IPS-NIHi7 (cell line): ENCODE measurements at regions not wholly inside any gene's neighbourhood (a gene's known extent, or its start where the extent isn't known, plus 50 kb on each side); places are given as distances from the start of the nearest gene placed in this dataset.
"Not testable (repeated sequence)": the region's sequence is repeated elsewhere in the genome, so short reads cannot be mapped to it uniquely, and the experiment has no call there.

ENCODE experiments used
- DNase-seq: peaks from one replicate; pipeline ENCODE4 v3.0.0; 2012; ENCODE audit warnings: mixed read lengths; ENCODE audit errors: extremely low spot score

DNA sequence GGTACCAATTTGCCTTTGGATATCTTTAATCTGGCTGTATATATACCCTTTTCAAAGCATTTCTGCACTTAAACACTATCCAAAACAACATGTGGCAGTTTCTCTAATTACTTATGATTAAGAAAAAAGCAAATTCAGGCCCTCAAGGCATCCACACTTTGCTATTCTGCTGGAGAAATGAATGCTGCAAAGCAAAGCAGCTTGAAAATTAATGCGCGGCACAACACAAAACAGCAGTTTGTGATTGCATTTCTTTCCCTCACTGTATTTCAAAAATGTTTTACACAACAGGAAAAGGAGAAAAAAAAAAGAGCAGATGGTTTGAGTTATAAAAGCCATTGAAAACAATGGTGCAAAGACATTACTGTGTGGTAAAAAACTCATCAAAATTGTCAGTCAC lies 738.4 kb upstream of the RAG2 start:
- DNase-seq, result no peak

DNA sequence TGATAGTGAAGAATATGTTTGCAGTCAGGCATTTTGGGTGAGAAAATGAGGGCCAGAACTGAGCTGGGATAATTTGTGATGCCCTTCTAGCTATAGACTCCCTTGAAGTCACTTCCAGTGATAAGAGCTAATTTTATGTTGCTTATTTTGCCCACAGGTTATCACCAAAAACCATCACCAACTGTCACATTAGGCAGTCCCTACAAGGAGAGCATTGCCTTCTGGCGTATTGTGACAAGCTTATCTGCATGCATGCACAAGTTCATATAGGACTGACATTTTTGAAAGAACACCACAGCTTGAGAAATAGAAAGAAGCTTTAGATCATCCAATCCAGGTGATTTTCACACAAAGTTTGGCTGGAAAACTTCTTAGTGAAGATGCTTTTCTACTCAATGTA lies 735.3 kb upstream of the RAG2 start:
- DNase-seq, result no peak

DNA sequence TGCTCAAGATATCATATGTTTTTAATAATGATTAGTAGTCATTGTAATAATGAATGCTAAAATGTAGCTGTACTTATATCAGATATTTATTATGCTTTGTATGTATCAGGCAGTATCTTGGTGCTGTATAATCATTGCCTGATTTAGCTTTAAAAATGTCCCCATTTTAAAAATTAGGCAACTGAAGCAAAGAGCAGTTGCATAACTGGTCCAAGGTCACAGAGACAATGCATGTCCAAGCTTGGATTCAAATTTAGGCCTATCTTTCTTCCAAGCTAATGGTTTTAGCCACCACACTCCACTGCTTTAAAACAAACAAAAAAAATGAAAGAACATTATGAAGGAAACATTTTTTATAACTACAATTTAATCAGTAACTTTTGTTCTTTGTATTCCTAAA lies 725.8 kb upstream of the RAG2 start:
- no peak for DNase-seq

DNA sequence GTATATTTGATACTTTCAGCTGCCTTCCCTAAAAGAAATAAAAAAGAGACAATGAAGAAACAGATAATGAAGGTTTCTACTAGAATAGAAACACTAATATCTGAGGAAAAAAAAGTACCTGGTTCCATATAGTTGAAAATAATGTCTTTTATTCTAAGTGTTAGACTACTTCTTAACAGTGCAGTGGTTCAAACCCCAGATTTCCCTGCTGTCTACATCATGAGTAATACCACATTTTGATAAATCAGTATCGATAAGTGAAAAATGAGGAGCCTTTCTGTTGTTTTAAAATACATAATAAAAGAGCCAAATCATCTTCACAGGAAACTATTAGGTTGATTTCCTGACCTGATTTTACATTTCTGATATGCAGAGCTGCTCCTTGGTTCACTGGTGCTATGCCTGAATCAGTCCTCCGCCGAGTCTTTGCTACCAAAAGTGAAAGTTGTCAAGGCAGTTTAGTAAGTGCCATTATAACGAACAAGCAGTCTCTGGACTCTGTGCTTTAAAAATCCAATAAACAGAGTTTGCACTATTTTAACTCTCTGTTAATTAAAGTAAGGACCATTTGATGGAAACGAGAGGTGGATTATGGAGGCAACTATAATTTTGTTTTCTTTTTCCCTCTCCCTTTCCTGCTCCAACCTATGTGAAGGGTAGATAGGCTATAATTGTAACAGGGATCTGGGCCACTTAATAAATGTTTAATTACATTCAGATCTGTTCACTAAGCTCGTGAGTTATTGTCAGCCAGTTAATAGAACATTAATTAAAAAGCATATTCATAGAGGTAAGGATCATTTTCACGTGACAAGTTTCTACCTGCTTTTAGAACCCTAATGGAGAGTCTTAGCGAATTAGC lies 724.5 kb upstream of the RAG2 start:
- DNase-seq, result no peak

DNA sequence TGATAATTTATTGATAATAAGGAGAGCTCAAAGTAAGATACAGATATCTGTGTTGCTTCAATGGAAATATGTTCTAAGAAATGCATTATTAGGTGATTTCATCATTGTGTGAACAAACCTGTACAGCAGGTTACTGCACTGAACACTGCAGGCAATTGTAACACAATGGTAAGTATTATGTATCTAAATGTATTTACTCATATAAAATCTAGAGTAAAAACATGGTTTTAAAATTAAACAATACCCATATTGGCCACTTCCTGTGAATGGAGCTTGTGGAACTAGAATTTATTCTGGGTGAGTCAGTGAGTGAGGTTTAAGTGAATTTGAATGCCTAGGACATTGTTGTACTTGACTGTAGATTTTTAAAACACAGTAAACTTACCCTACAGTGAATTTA lies 722.9 kb upstream of the RAG2 start:
- DNase-seq, result no peak

DNA sequence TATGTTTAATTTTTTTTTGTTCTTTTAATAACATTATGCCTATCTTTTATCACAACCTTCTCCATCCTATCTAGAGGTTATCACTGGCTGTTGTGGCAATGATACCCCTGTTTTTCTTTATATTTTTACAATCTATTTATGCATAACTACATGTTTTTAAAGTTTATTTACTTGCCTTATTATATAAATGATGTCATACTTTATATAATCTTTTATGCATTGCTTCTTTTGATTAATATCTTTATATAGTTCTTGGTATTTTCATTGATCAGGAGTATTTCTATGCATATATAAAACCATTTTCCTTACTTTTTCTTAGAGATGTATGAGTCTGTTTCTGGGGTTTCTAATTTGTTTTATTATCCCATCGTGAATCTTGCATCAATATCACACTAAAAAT lies 719.8 kb upstream of the RAG2 start:
- no peak for DNase-seq

DNA sequence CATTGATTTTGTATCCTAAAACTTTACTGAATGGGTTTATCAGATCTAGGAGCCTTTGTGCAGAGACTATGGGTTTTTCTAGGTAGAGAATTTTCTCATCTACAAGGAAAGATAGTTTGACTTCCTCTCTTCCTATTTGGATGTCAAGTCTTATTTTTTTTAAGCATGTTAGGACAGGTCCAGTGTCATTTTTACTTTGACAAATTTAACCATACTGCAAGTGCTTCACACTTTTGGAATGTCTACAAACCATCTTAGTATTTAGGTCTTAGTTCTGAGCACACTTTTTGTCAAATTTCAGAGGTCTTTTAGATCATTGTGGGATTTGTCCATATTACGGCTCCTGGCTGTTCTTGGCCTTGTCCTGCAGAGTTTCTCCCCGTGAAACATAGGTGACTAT lies 715.2 kb upstream of the RAG2 start:
- DNase-seq, result no peak

DNA sequence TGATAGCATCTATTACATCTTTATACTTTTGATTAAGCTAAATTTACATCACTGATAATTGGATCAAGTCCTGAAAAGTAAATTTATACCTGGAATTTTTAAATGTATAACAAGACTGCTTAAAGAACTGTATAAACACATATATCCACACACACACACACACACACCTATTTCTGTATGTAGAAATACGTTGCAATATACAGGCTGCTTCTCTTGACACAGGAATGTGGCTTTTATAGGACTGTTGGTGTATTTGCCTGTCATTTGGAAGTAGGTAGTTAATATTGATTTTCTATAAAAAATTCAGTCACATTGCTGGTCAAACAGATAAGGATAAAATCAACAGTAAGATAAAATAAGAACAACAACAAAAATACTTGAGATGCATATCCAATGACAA lies 708.5 kb upstream of the RAG2 start:
- DNase-seq, result no peak

DNA sequence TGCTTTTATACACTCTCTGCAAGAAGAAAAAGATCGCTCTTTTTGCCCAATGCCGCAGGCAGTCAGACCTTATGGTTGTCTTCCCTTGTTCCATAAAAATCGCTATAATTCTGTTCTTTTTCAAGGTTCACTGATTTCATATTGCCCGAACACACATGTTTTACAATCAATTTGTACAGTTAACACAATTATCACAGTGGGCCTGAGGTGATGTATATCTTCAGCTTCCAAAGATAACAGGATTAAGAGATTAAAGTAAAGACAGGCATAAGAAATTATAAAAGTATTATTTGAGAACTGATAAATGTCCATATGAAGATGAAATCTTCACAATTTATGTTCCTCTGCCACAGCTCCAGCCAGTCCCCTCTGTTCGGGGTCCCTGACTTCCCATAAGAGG lies 703.4 kb upstream of the RAG2 start:
- not testable (repeated sequence) for DNase-seq

DNA sequence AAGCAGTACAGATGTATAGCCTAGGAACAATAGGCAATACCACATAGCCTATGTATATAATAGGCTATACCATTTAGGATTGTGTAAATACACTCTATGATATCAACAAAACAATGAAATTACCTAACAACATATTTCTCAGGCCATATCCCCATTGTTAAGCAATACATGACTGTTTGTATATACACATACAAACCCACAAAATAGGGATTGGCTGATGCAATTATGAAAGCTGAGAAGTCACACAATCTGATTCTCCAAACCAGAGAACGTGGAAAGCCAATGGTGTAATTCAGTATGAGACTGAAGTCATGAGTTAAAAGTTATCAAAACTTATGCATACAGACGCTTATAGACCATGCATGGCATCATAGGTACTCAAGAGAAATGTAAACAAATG lies 700.1 kb upstream of the RAG2 start:
- no peak for DNase-seq

DNA sequence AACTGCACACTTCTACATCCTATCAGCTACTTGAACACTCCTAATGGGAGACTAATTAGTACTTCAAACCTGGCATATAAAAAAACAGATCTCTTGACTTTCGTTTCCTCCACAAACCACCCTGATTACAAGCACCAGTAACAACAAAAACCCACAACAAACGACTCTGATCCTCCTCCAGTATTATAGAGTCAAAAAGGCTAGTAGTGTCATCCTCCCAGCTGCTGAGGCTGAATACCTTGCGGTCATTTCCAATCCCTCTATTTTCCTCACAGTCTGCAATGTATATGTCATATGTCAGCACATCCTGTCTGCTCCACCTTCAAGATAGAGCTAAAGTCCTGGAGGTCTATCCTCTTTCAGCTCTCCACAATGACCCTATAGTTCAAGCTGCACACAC lies 688.9 kb upstream of the RAG2 start:
- DNase-seq, result no peak

DNA sequence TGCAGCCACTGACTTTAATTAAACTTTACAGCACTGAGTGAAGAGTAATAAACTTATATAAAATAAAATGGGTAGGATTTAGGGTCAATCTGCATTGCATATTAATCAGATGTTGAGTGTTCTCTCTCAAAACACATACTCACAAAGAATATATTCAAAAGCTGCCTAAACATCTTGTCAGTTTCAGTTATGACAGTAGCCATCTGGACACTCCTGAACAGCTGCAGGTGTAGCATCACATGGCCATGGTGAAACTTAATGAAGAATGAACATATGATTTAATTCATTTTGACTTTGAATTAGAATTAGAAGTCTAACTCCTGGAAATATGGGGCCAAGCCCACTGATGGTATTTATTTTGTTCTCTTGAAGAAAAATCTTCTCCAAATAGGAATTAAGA lies 684.3 kb upstream of the RAG2 start:
- DNase-seq, result no peak

DNA sequence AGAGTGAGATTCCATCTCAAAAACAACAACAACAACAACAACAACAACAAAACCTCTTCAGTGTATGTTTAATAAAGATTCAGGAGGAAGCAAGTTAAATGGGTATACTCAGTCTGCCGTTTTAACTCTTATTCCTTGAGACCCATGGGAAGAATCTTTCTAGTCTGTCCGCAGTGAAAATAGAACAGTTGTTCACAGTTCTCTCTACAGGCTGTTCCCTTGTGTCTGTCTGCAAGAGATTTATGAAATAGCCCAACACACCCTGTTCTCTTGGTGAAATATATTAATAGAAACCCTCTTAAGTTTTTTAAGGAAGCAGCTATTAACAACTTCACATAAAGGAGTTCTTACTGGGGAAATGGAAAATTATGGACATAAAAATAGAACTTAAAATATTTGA lies 682.2 kb upstream of the RAG2 start:
- no peak for DNase-seq

DNA sequence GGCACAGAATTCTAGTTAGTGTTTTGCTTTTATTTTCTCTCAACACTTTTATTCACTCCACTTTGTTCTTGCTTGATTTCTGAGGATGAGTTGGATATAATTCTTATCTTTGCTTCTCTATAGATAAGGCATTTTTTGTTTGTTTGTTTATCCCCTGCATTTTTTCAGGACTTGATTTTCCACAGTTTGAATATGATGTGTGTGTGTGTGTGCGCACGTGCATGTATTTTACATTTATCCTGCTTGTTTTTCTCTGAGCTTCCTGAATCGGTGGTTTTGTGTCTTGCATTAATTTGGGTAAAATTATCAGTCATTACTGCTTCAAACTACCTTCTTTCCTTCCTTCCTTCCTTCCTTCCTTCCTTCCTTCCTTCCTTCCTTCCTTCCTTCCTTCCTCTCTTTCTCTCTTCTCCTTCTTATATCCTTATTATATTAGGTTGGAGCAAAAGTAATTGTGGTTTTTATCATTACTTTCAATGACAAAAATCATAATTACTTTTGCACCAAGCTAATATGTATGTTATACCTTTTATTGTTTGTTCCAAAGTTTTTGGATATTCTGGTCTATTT lies 679.9 kb upstream of the RAG2 start:
- no peak for DNase-seq

DNA sequence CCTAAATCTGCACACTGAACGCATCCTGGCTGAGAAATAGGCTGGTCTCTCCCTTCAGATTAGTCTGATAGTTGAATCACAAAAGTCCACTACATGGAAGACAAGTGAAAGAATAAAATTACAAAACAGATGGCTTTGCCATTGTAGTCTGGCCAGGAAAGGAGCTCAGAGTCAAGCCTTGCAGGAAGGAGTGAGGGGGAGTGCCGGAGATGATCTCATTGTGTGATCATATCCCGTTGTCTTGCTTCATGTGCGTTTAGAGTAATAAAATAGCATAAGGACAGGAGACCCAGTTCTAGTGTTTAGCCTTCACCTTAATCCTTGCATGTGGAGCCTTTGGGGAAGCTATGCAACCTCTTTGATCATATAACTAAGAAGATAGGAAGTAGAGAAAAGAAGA lies 666.7 kb upstream of the RAG2 start:
- DNase-seq, result no peak

DNA sequence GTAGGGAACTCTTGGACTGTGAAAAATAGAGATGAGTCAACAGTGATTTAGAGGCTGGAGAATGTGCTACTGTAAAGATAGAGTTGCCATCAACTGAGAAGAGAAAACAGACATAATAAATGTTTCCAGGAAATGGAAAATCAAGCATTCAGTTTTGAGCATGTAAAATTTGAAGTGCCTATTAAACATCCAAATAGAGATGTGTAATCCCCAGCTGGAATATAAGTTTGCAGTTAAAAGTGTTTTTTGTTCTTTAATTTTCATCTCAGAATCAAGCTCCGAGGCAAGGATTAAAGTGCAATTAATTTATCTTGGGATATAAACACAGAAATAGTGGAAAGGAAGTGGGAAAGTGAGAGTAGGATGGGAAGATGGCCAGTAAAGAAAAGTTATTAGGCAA lies 666.0 kb upstream of the RAG2 start:
- no peak for DNase-seq

DNA sequence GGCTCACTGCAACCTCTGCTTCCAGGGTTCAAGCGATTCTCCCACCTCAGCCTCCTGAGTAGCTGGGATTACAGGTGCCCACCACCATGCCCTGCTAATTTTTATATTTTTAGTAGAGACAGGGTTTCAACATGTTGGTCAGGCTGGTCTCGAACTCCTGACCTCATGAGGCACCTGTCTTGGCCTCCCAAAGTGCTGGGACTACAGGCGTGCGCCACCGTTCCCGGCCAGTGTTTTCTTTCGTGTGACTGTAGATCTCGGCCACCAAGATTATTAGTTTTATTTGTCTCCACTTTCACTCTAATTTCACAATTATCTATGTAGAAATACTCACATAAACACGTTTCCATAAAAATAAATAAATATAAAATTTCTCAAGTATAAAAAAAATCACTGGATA lies 665.4 kb upstream of the RAG2 start:
- DNase-seq, result not testable (repeated sequence)

DNA sequence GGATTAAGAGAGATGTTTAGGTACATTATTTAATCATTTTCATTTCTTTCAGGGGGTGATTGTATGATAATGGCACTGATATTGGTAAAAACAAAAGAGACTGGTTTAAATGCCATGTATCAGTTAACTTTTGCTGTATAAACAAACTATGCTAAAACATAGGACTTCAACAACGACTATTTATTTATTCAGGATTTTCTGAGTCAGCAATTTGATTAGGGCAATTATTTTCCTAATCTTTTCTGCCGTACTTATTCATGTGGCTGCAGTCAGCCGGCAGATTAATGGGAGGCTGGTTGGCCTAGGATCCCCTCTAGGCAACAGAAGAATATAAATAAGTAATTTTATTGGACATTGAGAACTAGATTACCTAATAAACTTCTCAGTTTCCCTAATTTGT lies 661.7 kb upstream of the RAG2 start:
- DNase-seq, result no peak

DNA sequence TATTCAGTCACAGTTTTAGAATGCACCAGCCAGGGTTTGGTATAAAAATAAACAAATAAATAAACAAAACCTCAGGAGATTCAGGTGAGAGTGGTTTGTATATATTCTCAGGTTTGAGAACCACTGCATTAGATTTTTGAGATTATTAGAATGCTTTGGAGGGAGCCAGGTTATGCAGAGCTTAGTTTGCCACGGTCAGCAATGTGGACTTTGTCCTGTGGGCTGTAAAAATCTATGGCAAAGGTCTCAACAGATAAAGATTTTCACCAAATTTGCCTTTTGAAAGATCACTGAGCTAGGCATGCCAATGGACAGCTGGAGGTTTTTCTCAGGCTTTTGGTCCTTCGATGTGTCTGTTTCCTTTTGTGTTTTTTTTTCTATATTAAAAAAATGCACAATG lies 650.1 kb upstream of the RAG2 start:
- DNase-seq, result no peak

DNA sequence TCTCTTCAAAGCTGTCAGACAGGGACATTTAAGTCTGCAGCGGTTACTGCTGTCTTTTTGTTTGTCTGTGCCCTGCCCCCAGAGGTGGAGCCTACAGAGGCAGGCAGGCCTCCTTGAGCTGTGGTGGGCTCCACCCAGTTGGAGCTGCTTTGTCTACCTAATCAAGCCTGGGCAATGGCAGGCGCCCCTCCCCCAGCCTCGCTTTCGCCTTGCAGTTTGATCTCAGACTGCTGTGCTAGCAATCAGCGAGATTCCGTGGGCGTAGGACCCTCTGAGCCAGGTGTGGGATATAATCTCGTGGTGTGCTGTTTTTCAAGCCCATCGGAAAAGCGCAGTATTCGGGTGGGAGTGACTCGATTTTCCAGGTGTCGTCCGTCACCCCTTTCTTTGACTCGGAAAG lies 648.1 kb upstream of the RAG2 start:
- not testable (repeated sequence) for DNase-seq

DNA sequence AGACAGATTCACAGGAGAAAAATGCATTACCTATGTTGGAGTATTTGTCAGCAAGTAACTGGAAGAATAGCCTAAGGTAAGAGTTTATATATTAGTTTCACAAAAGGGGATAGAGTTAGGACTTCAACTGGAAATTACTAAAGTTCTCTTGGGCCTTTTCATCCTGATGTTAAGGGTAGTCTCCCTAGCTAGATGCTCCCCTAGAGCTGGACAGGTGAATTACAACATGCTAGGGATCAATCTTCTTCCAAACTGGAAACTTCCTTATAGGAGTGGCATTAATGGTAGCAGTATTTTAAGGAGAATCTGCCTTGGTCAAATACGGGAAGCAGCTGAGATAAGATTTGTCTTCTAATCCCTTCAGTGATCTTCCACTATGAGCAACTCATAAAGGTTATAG lies 632.8 kb upstream of the RAG2 start:
- DNase-seq, result no peak

DNA sequence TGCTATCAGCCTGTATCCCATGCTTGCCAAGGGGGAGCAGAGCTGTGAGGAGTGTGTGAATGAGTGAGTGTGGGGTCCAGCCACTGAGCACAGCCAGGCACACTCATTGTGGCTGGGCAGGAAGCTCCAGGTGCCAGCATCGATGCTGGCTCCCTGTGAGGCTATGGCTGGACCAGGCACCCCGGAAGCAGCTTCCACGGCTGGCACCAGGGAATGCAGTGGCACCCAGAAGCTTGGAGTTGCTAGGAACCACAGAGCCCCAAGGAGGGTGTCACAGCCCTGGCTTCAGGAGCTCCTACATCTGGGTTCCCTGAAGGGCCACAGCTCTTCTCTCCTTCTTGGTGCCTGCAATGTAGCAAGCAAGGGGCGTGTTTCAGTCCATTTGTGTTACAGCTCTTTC lies 625.9 kb upstream of the RAG2 start:
- DNase-seq, result no peak

DNA sequence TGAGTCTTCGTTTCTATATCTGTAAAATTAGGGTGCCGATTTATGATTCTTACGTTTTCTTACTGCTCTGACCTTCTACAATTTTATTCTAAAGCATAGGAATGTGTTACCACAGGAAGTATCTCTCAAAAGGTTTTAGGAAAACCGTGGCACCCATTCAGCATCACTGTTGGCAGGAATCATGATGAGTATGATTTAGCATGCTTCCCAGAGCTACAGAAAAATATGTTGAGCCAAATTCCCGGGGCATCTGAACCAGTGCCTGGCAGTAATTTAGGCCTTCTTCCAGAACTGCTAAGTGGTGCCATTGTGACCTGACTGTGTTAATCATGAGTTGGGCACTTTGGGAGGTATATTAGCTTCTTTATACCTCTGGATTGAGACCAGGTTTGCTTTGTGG lies 605.0 kb upstream of the RAG2 start:
- DNase-seq, result no peak

DNA sequence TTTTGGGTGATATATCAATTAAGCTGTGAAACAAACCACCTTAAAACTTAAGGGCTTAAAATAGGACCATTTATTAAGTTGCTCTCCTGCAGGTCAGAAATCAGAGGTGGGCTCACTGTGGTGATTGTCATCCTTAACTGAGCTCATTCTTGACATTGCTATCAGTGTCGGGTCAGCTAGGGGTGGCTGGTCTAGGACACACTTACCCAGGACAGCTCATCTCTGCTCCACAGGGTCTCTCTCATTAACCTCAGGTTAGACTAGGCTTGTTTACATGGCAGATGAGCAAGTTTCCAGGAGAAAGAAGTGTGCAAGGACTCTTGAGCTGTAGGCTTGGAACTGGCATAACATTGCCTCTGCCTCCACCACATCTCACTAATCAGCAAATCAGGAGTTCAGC lies 601.0 kb upstream of the RAG2 start:
- DNase-seq, result no peak
